Neuronal stem cell (in vitro differentiated cells): ENCODE measurements at regions not wholly inside any gene's neighbourhood (a gene's known extent, or its start where the extent isn't known, plus 50 kb on each side); places are given as distances from the start of the nearest gene placed in this dataset.

Experiments
- DNase-seq: peaks from one replicate; pipeline ENCODE4 v3.0.0-alpha.2; 2013; ENCODE audit warnings: low spot score
- H2AFZ ChIP-seq: one replicate; pipeline ENCODE4 v1.6.1; 2013; ENCODE audit warnings: mild to moderate bottlenecking, low read length, inconsistent platforms
- H2AK5ac ChIP-seq: 2 replicates; pipeline ENCODE4 v1.6.1; 2013; ENCODE audit warnings: low read depth, mild to moderate bottlenecking, inconsistent platforms, low read length, moderate library complexity, mixed read lengths
- H2BK120ac ChIP-seq: 2 replicates; pipeline ENCODE4 v1.6.1; 2013; ENCODE audit warnings: low read depth, mild to moderate bottlenecking, inconsistent platforms, low read length, moderate library complexity, mixed read lengths
- H2BK12ac ChIP-seq: one replicate; pipeline ENCODE4 v1.6.1; 2013; ENCODE audit warnings: low read length, inconsistent platforms
- H2BK15ac ChIP-seq: 2 replicates; pipeline ENCODE4 v1.6.1; 2013; ENCODE audit warnings: mild to moderate bottlenecking, low read length, inconsistent platforms, mixed read lengths
- H2BK5ac ChIP-seq: one replicate; pipeline ENCODE4 v1.6.1; 2013; ENCODE audit warnings: inconsistent platforms, mild to moderate bottlenecking, low read length, moderate library complexity
- H3K14ac ChIP-seq: one replicate; pipeline ENCODE4 v1.6.1; 2013; ENCODE audit warnings: low read length, inconsistent platforms
- H3K18ac ChIP-seq: 2 replicates; pipeline ENCODE4 v1.6.1; 2013; ENCODE audit warnings: low read length, inconsistent platforms
- H3K23ac ChIP-seq: 2 replicates; pipeline ENCODE4 v1.6.1; 2013; ENCODE audit warnings: low read depth, mild to moderate bottlenecking, mixed read lengths, low read length, inconsistent platforms; ENCODE audit not compliant: poor library complexity
- H3K27ac ChIP-seq: replicated peaks from 3 replicates; pipeline ENCODE4 v1.5.1; 2013; ENCODE audit warnings: low read length, inconsistent platforms
- H3K27me3 ChIP-seq, 3 experiments: 2 replicates each; pipeline ENCODE4 v1.6.1; 2013; ENCODE audit warnings: low read length in 3 of 3, mild to moderate bottlenecking in 2 of 3, inconsistent platforms in 1 of 3, low read depth in 1 of 3, mixed read lengths in 1 of 3, moderate library complexity in 1 of 3; ENCODE audit not compliant: control insufficient read depth in 3 of 3, insufficient read depth in 3 of 3
- H3K36me3 ChIP-seq, 2 donors: replicated peaks in 1 of 2; 2 replicates each; pipeline ENCODE4 v1.6.1; 2013; ENCODE audit warnings: low read length in 2 of 2; ENCODE audit not compliant: control insufficient read depth in 2 of 2, insufficient read depth in 2 of 2
- H3K4ac ChIP-seq: 2 replicates; pipeline ENCODE4 v1.6.1; 2013; ENCODE audit warnings: inconsistent platforms, mild to moderate bottlenecking, low read length, moderate library complexity
- H3K4me1 ChIP-seq, 2 donors: 1 replicate in 1 of 2; 2 replicates in 1 of 2; pipeline ENCODE4 v1.6.1; 2013; ENCODE audit warnings: low read length in 2 of 2, low read depth in 1 of 2; ENCODE audit not compliant: control insufficient read depth in 2 of 2, insufficient read depth in 1 of 2
- H3K4me2 ChIP-seq: one replicate; pipeline ENCODE4 v1.6.1; 2013; ENCODE audit warnings: mild to moderate bottlenecking, low read length, inconsistent platforms; ENCODE audit not compliant: insufficient read depth, poor library complexity, severe bottlenecking
- H3K4me3 ChIP-seq, 2 donors: 2 replicates each; pipeline ENCODE4 v1.5.1; 2013; ENCODE audit warnings: low read length in 2 of 2, mild to moderate bottlenecking in 2 of 2, inconsistent platforms in 1 of 2, moderate library complexity in 1 of 2
- H3K79me1 ChIP-seq: one replicate; pipeline ENCODE4 v1.6.1; 2013; ENCODE audit warnings: low read depth, mild to moderate bottlenecking, inconsistent platforms, low read length, moderate library complexity
- H3K9ac ChIP-seq: one replicate; pipeline ENCODE4 v1.6.1; 2013; ENCODE audit warnings: mild to moderate bottlenecking, low read depth, low read length, inconsistent platforms; ENCODE audit not compliant: poor library complexity
- H3K9me3 ChIP-seq, 2 donors: replicated peaks in 1 of 2; 2 replicates each; pipeline versions ENCODE3 to v1.6.1; 2013; ENCODE audit warnings: low read length in 2 of 2, mild to moderate bottlenecking in 2 of 2, inconsistent platforms in 1 of 2, low read depth in 1 of 2, mixed read lengths in 1 of 2, moderate library complexity in 1 of 2; ENCODE audit not compliant: control insufficient read depth in 2 of 2, insufficient read depth in 1 of 2
- H4K8ac ChIP-seq: one replicate; pipeline ENCODE4 v1.6.1; 2013; ENCODE audit warnings: low read depth, mild to moderate bottlenecking, inconsistent platforms, low read length, moderate library complexity
- H4K91ac ChIP-seq: one replicate; pipeline ENCODE4 v1.6.1; 2013; ENCODE audit warnings: low read length, low read depth, mild to moderate bottlenecking, inconsistent platforms; ENCODE audit not compliant: poor library complexity
- WGBS, 2 donors: extraction: QIAGEN DNeasy Blood & Tissue Kit; methylation state at CpG; one replicate each; pipeline ENCODE4 v1.1.7; 2013; ENCODE audit warnings: missing lambda C conversion rate in 2 of 2, mixed read lengths in 1 of 2; ENCODE audit not compliant: insufficient read length in 2 of 2, insufficient replicate concordance in 1 of 2; ENCODE audit errors: extremely low coverage in 2 of 2; 5-methylcytosine and 5-hydroxymethylcytosine counted together

DNA sequence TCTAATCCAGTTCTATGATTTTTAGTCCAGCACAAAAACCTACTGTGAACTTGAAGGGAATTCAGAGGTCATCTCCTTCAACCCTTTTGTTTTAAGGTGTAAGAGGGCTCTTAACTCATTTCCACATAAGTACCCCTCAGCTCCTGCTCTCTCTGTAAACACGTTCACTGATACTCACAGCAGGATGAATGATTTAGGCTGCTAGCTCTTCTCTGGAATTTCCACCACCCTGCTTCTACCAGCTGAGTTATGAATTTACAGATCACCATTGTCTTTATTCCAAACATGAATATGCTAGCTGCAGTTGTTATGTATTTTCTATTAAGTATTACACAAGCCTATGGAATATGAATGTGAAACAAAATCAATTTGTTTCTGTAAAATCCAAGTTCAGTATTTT lies 101.3 kb upstream of the NANOGP8 start:
- no peak for DNase-seq
- H3K4me1 ChIP-seq = peaks cover 0 to 11% of the 10 kb centered on the region in 2 donors
- no peak overlapping the region for H3K9ac ChIP-seq

DNA sequence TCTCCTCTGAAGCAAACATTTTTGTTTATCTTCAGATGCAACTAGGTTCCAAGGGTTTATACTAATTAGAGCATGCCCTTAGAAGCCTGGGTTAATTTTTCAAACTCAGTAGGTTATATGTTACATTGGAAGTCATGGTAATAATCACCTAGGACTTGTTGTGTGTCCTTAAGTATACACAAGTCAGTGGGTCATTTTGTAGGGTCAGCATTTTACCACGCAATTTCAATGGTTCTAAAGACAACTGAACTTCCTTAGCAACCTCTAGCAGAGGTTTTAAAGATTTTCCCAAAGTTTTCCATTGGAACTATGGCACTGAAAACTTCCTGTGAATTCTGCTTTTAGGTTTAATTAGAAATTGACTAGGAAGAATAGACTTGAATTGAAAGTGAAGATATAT lies 99.6 kb upstream of the NANOGP8 start:
- no peak overlapping the region for H3K23ac ChIP-seq
- H3K4me2 ChIP-seq = no peak overlapping the region
- no peak for DNase-seq
- no peak overlapping the region for H3K18ac ChIP-seq
- peaks cover 0 to 11% of the 10 kb centered on the region in 2 donors for H3K4me1 ChIP-seq
- H2BK15ac ChIP-seq = no peak overlapping the region
- H2AK5ac ChIP-seq = no peak overlapping the region
- no peak overlapping the region for H2BK12ac ChIP-seq
- no peak overlapping the region for H3K9ac ChIP-seq
- no peaks in the 10 kb centered on the region for H3K36me3 ChIP-seq
- no peak overlapping the region for H2BK5ac ChIP-seq
- no peak overlapping the region for H3K4me3 ChIP-seq
- no peaks in the 10 kb centered on the region for H3K27me3 ChIP-seq
- no peak overlapping the region for H4K8ac ChIP-seq
- no peaks in the 10 kb centered on the region for H3K79me1 ChIP-seq
- no peak overlapping the region for H3K4ac ChIP-seq
- no peak overlapping the region for H4K91ac ChIP-seq
- no CpG with 5 or more reads among the region's 1 CpG for WGBS, 2 donors
- no peak overlapping the region for H2AFZ ChIP-seq
- H3K27ac ChIP-seq = no peak overlapping the region
- H2BK120ac ChIP-seq = no peak overlapping the region
- no peaks in the 10 kb centered on the region for H3K9me3 ChIP-seq
- H3K14ac ChIP-seq = no peak overlapping the region

More for the DNA sequence above, 101.3 kb upstream of the NANOGP8 start:
- Histone ChIP-seq H2BK15ac (no peak overlapping the region), H3K4ac (no peak overlapping the region), H3K9me3 (peaks cover 2 to 5% of the 10 kb centered on the region in 2 donors), H2BK5ac (no peak overlapping the region), H2BK120ac (no peak overlapping the region), H2AK5ac (no peak overlapping the region), H4K91ac (no peak overlapping the region), H3K79me1 (no peaks in the 10 kb centered on the region), H3K14ac (no peak overlapping the region), H3K27me3 (peaks cover 0 to 4% (median 0%) of the 10 kb centered on the region in 3 experiments), H3K23ac (no peak overlapping the region), H2BK12ac (no peak overlapping the region), H3K4me3 (no peak overlapping the region), H3K27ac (no peak overlapping the region), H4K8ac (no peak overlapping the region), H3K4me2 (no peak overlapping the region), H3K36me3 (no peaks in the 10 kb centered on the region), H3K18ac (no peak overlapping the region), H2AFZ (no peak overlapping the region)
- no CpG with 5 or more reads among the region's 1 CpG for WGBS, 2 donors

- Histone ChIP-seq H3K9me3 (no peaks in the 10 kb centered on the region), H3K14ac (no peak overlapping the region), H3K36me3 (no peaks in the 10 kb centered on the region), H3K4me1 (peaks cover 0 to 11% of the 10 kb centered on the region in 2 donors), H2BK5ac (no peak overlapping the region), H3K23ac (no peak overlapping the region), H3K4me3 (no peak overlapping the region), H3K4ac (no peak overlapping the region), H2BK15ac (no peak overlapping the region), H2BK12ac (no peak overlapping the region), H3K4me2 (no peak overlapping the region), H4K91ac (no peak overlapping the region), H3K79me1 (no peaks in the 10 kb centered on the region), H3K27ac (no peak overlapping the region), H2AFZ (no peak overlapping the region), H4K8ac (no peak overlapping the region), H2BK120ac (no peak overlapping the region), H3K27me3 (no peaks in the 10 kb centered on the region), H2AK5ac (no peak overlapping the region), H3K9ac (no peak overlapping the region), H3K18ac (no peak overlapping the region)
- whole genome bisulfite sequencing, 2 donors = no CpG with 5 or more reads among the region's 2 CpGs
- DNase-seq = peak; percentile 42
Observed at GRCh38 chr15:35182841-35183479, 97.9 kb upstream of the NANOGP8 start.

GRCh38 chr15:35181538-35181937 lies 96.4 kb upstream of the NANOGP8 start:
- Histone ChIP-seq H3K4me2 (no peak overlapping the region), H3K36me3 (no peaks in the 10 kb centered on the region), H4K8ac (no peak overlapping the region), H2BK15ac (no peak overlapping the region), H2AK5ac (no peak overlapping the region), H3K9me3 (no peaks in the 10 kb centered on the region), H2BK5ac (no peak overlapping the region), H3K18ac (no peak overlapping the region), H2AFZ (no peak overlapping the region), H3K4me1 (peaks cover 0 to 11% of the 10 kb centered on the region in 2 donors), H3K27me3 (no peaks in the 10 kb centered on the region), H3K27ac (no peak overlapping the region), H3K9ac (no peak overlapping the region), H4K91ac (no peak overlapping the region), H2BK12ac (no peak overlapping the region), H3K4ac (no peak overlapping the region), H3K79me1 (no peaks in the 10 kb centered on the region), H3K23ac (no peak overlapping the region), H3K4me3 (no peak overlapping the region), H3K14ac (no peak overlapping the region), H2BK120ac (no peak overlapping the region)
- no peak for DNase-seq
